Heart left ventricle (tissue), 13 donors: ENCODE measurements at regions not wholly inside any gene's neighbourhood (a gene's known extent, or its start where the extent isn't known, plus 50 kb on each side); places are given as distances from the start of the nearest gene placed in this dataset.

Source experiments
- POLR2A ChIP-seq, 2 donors: fragments of 450-650 bp; IDR thresholded peaks; one replicate each; pipeline ENCODE4 v1.6.1; 2017; ENCODE audit warnings: antibody characterized with exemption in 2 of 2, mild to moderate bottlenecking in 2 of 2, moderate library complexity in 2 of 2
- TF ChIP-seq, protein P1 (sequence below), 12 donors: fragments of 200-600 bp; sonication (generic) in 4 of 12; IDR thresholded peaks; one replicate each; pipeline versions ENCODE4 v1.5.0 to v1.8.0; 2018 to 2022; ENCODE audit warnings: antibody characterized with exemption in 12 of 12, mild to moderate bottlenecking in 5 of 12
- donor health status: ischemic (EF 13 %, LVEDD 7.1; RV severe dilation, severe dysfunction).
- donor health status: DM: no; HTN: yes; CAD: no.
- donor health status: DM: no; HTN: no; CAD: no.
- donor health status: ischemic (EF 25% LVEDD 6.9; RV normal size, moderate dysfunction).
- donor health status: ischemic (EF 25% LVEDD 5.7; RV mildly dilated, moderate dysfunction).
- donor health status: ischemic (EF 35%, LVEDD 5.7; RV mildly dilated, moderate dysfunction).
- donor health status: nonischemic (EF 11% LVEDD 7.7; RV severe dilation, severe dysfunction).
- donor health status: DM: yes; HTN: yes; CAD: no.
- donor health status: PGD.
- donor health status: ischemic (EF 29% LVEDD 5.4; RV normal size, mild dysfunction).
- donor health status: nonischemic (EF 23%, LVEDD 6.1; RV moderate dilation, normal function).

DNA sequence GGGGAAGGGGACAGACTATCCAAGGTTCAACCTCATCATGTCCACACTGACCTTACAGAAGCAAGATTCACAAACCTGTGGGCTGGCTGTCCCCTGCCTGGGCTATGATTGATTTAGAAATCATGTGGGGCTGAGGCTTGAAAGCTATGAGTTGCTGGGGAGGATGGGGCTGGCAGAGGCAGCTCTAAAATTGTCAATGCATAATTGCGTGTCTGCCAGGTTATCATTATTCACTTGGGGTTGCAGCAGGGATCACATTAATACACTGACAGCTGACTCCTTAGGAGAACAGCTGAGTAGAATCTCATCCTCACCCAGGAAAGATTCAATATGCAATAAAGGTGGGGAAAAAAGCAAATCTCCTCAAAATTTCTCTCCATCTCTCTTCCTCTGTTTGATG lies 866.3 kb downstream of the CCSER2 start:
- TF ChIP-seq, protein P1, sequence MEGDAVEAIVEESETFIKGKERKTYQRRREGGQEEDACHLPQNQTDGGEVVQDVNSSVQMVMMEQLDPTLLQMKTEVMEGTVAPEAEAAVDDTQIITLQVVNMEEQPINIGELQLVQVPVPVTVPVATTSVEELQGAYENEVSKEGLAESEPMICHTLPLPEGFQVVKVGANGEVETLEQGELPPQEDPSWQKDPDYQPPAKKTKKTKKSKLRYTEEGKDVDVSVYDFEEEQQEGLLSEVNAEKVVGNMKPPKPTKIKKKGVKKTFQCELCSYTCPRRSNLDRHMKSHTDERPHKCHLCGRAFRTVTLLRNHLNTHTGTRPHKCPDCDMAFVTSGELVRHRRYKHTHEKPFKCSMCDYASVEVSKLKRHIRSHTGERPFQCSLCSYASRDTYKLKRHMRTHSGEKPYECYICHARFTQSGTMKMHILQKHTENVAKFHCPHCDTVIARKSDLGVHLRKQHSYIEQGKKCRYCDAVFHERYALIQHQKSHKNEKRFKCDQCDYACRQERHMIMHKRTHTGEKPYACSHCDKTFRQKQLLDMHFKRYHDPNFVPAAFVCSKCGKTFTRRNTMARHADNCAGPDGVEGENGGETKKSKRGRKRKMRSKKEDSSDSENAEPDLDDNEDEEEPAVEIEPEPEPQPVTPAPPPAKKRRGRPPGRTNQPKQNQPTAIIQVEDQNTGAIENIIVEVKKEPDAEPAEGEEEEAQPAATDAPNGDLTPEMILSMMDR (IDR thresholded peaks at IDR 0.05): no peak
- no peak for TF ChIP-seq POLR2A (IDR thresholded peaks at IDR 0.05)
